ENCODE measurements at regions not wholly inside any gene's neighbourhood (a gene's known extent, or its start where the extent isn't known, plus 50 kb on each side); places are given as distances from the start of the nearest gene placed in this dataset.
"Not testable (repeated sequence)": the region's sequence is repeated elsewhere in the genome, so short reads cannot be mapped to it uniquely, and the experiment has no call there.

- Histone ChIP-seq H3K9ac (ENCODE audit: low read depth, low read length) (no peak overlapping the region), H3K27me3 (ENCODE audit: control insufficient read depth, insufficient read depth, low read length) (peaks cover 28% of the 10 kb centered on the region), H3K4me1 (ENCODE audit: control insufficient read depth, insufficient read depth, low read length) (no peaks in the 10 kb centered on the region), H3K9me3 (replicated peaks; ENCODE audit: low read length) (no peaks in the 10 kb centered on the region), H3K4me3 (ENCODE audit: low read length) (no peak overlapping the region), H3K4me2 (ENCODE audit: low read length) (no peak overlapping the region), H3K36me3 (ENCODE audit: insufficient read depth, low read length) (no peaks in the 10 kb centered on the region)
Measured at GRCh38 chr5:171710451-171711024, 75.1 kb upstream of the SMIM23 start.

GRCh38 chr5:171711571-171711970, 74.0 kb upstream of the SMIM23 start:
- Histone ChIP-seq H3K27me3 (ENCODE audit: control insufficient read depth, insufficient read depth, low read length) (peaks cover 31% of the 10 kb centered on the region), H3K9me3 (replicated peaks; ENCODE audit: low read length) (no peaks in the 10 kb centered on the region), H3K9ac (ENCODE audit: low read depth, low read length) (no peak overlapping the region), H3K4me2 (ENCODE audit: low read length) (no peak overlapping the region), H3K36me3 (ENCODE audit: insufficient read depth, low read length) (no peaks in the 10 kb centered on the region), H3K4me3 (ENCODE audit: low read length) (no peak overlapping the region), H3K4me1 (ENCODE audit: control insufficient read depth, insufficient read depth, low read length) (no peaks in the 10 kb centered on the region)

GRCh38 chr5:171712616-171713015, 73.0 kb upstream of the SMIM23 start:
- Histone ChIP-seq H3K9ac (ENCODE audit: low read depth, low read length) (no peak overlapping the region), H3K4me1 (ENCODE audit: control insufficient read depth, insufficient read depth, low read length) (no peaks in the 10 kb centered on the region), H3K4me3 (ENCODE audit: low read length) (no peak overlapping the region), H3K27me3 (ENCODE audit: control insufficient read depth, insufficient read depth, low read length) (peaks cover 31% of the 10 kb centered on the region), H3K36me3 (ENCODE audit: insufficient read depth, low read length) (no peaks in the 10 kb centered on the region), H3K9me3 (replicated peaks; ENCODE audit: low read length) (no peaks in the 10 kb centered on the region), H3K4me2 (ENCODE audit: low read length) (no peak overlapping the region)

- Histone ChIP-seq H3K4me1 (ENCODE audit: control insufficient read depth, insufficient read depth, low read length) (no peaks in the 10 kb centered on the region), H3K27me3 (ENCODE audit: control insufficient read depth, insufficient read depth, low read length) (peaks cover 36% of the 10 kb centered on the region), H3K9ac (ENCODE audit: low read depth, low read length) (no peak overlapping the region), H3K4me2 (ENCODE audit: low read length) (no peak overlapping the region), H3K36me3 (ENCODE audit: insufficient read depth, low read length) (no peaks in the 10 kb centered on the region), H3K9me3 (replicated peaks; ENCODE audit: low read length) (no peaks in the 10 kb centered on the region), H3K4me3 (ENCODE audit: low read length) (no peak overlapping the region)
Measured at GRCh38 chr5:171713152-171713551, 72.5 kb upstream of the SMIM23 start.

GRCh38 chr5:171714261-171714660, 71.4 kb upstream of the SMIM23 start:
- H3K4me2 ChIP-seq (ENCODE audit: low read length) = no peak overlapping the region
- no peaks in the 10 kb centered on the region for H3K9me3 ChIP-seq (replicated peaks; ENCODE audit: low read length)
- H3K36me3 ChIP-seq (ENCODE audit: insufficient read depth, low read length) = no peaks in the 10 kb centered on the region
- peaks cover 38% of the 10 kb centered on the region for H3K27me3 ChIP-seq (ENCODE audit: control insufficient read depth, insufficient read depth, low read length)
- no peak overlapping the region for H3K4me3 ChIP-seq (ENCODE audit: low read length)
- H3K4me1 ChIP-seq (ENCODE audit: control insufficient read depth, insufficient read depth, low read length) = no peaks in the 10 kb centered on the region
- H3K9ac ChIP-seq (ENCODE audit: low read depth, low read length) = no peak overlapping the region

GRCh38 chr5:171714851-171715250, 70.8 kb upstream of the SMIM23 start:
- Histone ChIP-seq H3K4me3 (ENCODE audit: low read length) (no peak overlapping the region), H3K4me2 (ENCODE audit: low read length) (no peak overlapping the region), H3K9me3 (replicated peaks; ENCODE audit: low read length) (no peaks in the 10 kb centered on the region), H3K9ac (ENCODE audit: low read depth, low read length) (no peak overlapping the region), H3K36me3 (ENCODE audit: insufficient read depth, low read length) (no peaks in the 10 kb centered on the region), H3K27me3 (ENCODE audit: control insufficient read depth, insufficient read depth, low read length) (peaks cover 38% of the 10 kb centered on the region), H3K4me1 (ENCODE audit: control insufficient read depth, insufficient read depth, low read length) (no peaks in the 10 kb centered on the region)

- H3K4me1 ChIP-seq (ENCODE audit: control insufficient read depth, insufficient read depth, low read length) = no peaks in the 10 kb centered on the region
- no peaks in the 10 kb centered on the region for H3K36me3 ChIP-seq (ENCODE audit: insufficient read depth, low read length)
- no peak overlapping the region for H3K4me2 ChIP-seq (ENCODE audit: low read length)
- H3K27me3 ChIP-seq (ENCODE audit: control insufficient read depth, insufficient read depth, low read length) = peaks cover 35% of the 10 kb centered on the region
- H3K4me3 ChIP-seq (ENCODE audit: low read length) = no peak overlapping the region
- no peak overlapping the region for H3K9ac ChIP-seq (ENCODE audit: low read depth, low read length)
- H3K9me3 ChIP-seq (replicated peaks; ENCODE audit: low read length) = no peaks in the 10 kb centered on the region
Measured at GRCh38 chr5:171715551-171715950, 70.1 kb upstream of the SMIM23 start.

GRCh38 chr5:171720086-171720485, 65.5 kb upstream of the SMIM23 start:
- no peak overlapping the region for H3K4me3 ChIP-seq (ENCODE audit: low read length)
- H3K36me3 ChIP-seq (ENCODE audit: insufficient read depth, low read length) = no peaks in the 10 kb centered on the region
- no peaks in the 10 kb centered on the region for H3K9me3 ChIP-seq (replicated peaks; ENCODE audit: low read length)
- peaks cover 36% of the 10 kb centered on the region for H3K27me3 ChIP-seq (ENCODE audit: control insufficient read depth, insufficient read depth, low read length)
- H3K9ac ChIP-seq (ENCODE audit: low read depth, low read length) = no peak overlapping the region
- H3K4me2 ChIP-seq (ENCODE audit: low read length) = no peak overlapping the region
- no peaks in the 10 kb centered on the region for H3K4me1 ChIP-seq (ENCODE audit: control insufficient read depth, insufficient read depth, low read length)

GRCh38 chr5:171721464-171721863, 64.2 kb upstream of the SMIM23 start:
- H3K4me1 ChIP-seq (ENCODE audit: control insufficient read depth, insufficient read depth, low read length) = no peaks in the 10 kb centered on the region
- H3K4me3 ChIP-seq (ENCODE audit: low read length) = no peak overlapping the region
- no peaks in the 10 kb centered on the region for H3K36me3 ChIP-seq (ENCODE audit: insufficient read depth, low read length)
- no peak overlapping the region for H3K9ac ChIP-seq (ENCODE audit: low read depth, low read length)
- H3K4me2 ChIP-seq (ENCODE audit: low read length) = no peak overlapping the region
- no peaks in the 10 kb centered on the region for H3K9me3 ChIP-seq (replicated peaks; ENCODE audit: low read length)
- peaks cover 30% of the 10 kb centered on the region for H3K27me3 ChIP-seq (ENCODE audit: control insufficient read depth, insufficient read depth, low read length)

- Histone ChIP-seq H3K27me3 (ENCODE audit: control insufficient read depth, insufficient read depth, low read length) (peaks cover 25% of the 10 kb centered on the region), H3K36me3 (ENCODE audit: insufficient read depth, low read length) (no peaks in the 10 kb centered on the region), H3K4me3 (ENCODE audit: low read length) (no peak overlapping the region), H3K4me2 (ENCODE audit: low read length) (no peak overlapping the region), H3K4me1 (ENCODE audit: control insufficient read depth, insufficient read depth, low read length) (no peaks in the 10 kb centered on the region), H3K9ac (ENCODE audit: low read depth, low read length) (no peak overlapping the region), H3K9me3 (replicated peaks; ENCODE audit: low read length) (no peaks in the 10 kb centered on the region)
Measured at GRCh38 chr5:171724468-171725204, 61.0 kb upstream of the SMIM23 start.

GRCh38 chr5:171725205-171725601, 60.4 kb upstream of the SMIM23 start:
- Histone ChIP-seq H3K4me1 (ENCODE audit: control insufficient read depth, insufficient read depth, low read length) (no peaks in the 10 kb centered on the region), H3K36me3 (ENCODE audit: insufficient read depth, low read length) (no peaks in the 10 kb centered on the region), H3K27me3 (ENCODE audit: control insufficient read depth, insufficient read depth, low read length) (peaks cover 22% of the 10 kb centered on the region), H3K4me3 (ENCODE audit: low read length) (no peak overlapping the region), H3K4me2 (ENCODE audit: low read length) (no peak overlapping the region), H3K9me3 (replicated peaks; ENCODE audit: low read length) (no peaks in the 10 kb centered on the region), H3K9ac (ENCODE audit: low read depth, low read length) (no peak overlapping the region)

GRCh38 chr5:171726819-171727218, 58.8 kb upstream of the SMIM23 start:
- H3K9me3 ChIP-seq (replicated peaks; ENCODE audit: low read length); H3K9ac ChIP-seq (ENCODE audit: low read depth, low read length); H3K36me3 ChIP-seq (ENCODE audit: insufficient read depth, low read length); H3K4me3 ChIP-seq (ENCODE audit: low read length); H3K4me1 ChIP-seq (ENCODE audit: control insufficient read depth, insufficient read depth, low read length); H3K4me2 ChIP-seq (ENCODE audit: low read length): not testable (repeated sequence)
- peaks cover 20% of the 10 kb centered on the region for H3K27me3 ChIP-seq (ENCODE audit: control insufficient read depth, insufficient read depth, low read length)
